CD14-positive monocyte (primary cell): ENCODE measurements at regions not wholly inside any gene's neighbourhood (a gene's known extent, or its start where the extent isn't known, plus 50 kb on each side); places are given as distances from the start of the nearest gene placed in this dataset.

Experiments used
- DNase-seq, 3 donors: peaks; one replicate each; pipeline ENCODE4 v3.0.0-alpha.2; 2011 to 2022
- H2AFZ ChIP-seq: 2 replicates; pipeline ENCODE4 v1.6.0; 2012; ENCODE audit warnings: mild to moderate bottlenecking, low read depth, low read length, inconsistent platforms; ENCODE audit not compliant: insufficient read depth, poor library complexity, severe bottlenecking
- H3K27ac ChIP-seq, 2 donors: 1 replicate in 1 of 2; 2 replicates in 1 of 2; pipeline ENCODE4 v1.5.1; 2012 to 2013; ENCODE audit warnings: low read length in 2 of 2, control low read depth in 1 of 2, inconsistent platforms in 1 of 2, low read depth in 1 of 2, mild to moderate bottlenecking in 1 of 2
- H3K27me3 ChIP-seq, 2 donors: one replicate each; pipeline versions ENCODE4 v1.6.0 to v1.6.1; 2011 to 2013; ENCODE audit warnings: low read length in 2 of 2; ENCODE audit not compliant: control insufficient read depth in 2 of 2, insufficient read depth in 2 of 2
- H3K36me3 ChIP-seq, 2 donors: replicated peaks in 1 of 2; 1 replicate in 1 of 2; 2 replicates in 1 of 2; pipeline versions ENCODE4 v1.5.1 to v1.6.1; 2012 to 2013; ENCODE audit warnings: low read length in 2 of 2, control low read depth in 1 of 2, inconsistent platforms in 1 of 2, mild to moderate bottlenecking in 1 of 2; ENCODE audit not compliant: insufficient read depth in 2 of 2, control insufficient read depth in 1 of 2
- H3K4me1 ChIP-seq, 2 donors: 1 replicate in 1 of 2; 2 replicates in 1 of 2; pipeline versions ENCODE4 v1.5.1 to v1.6.1; 2012 to 2013; ENCODE audit warnings: low read length in 2 of 2, control low read depth in 1 of 2, inconsistent platforms in 1 of 2, mild to moderate bottlenecking in 1 of 2, moderate library complexity in 1 of 2; ENCODE audit not compliant: insufficient read depth in 2 of 2, control insufficient read depth in 1 of 2
- H3K4me2 ChIP-seq: replicated peaks from 2 replicates; pipeline ENCODE3; 2012; ENCODE audit warnings: low read length, moderate library complexity, mild to moderate bottlenecking; ENCODE audit not compliant: poor library complexity, severe bottlenecking; ENCODE audit errors: extremely low read depth
- H3K4me3 ChIP-seq, 3 experiments: fragments of 200-600 bp in 1 of 3; sonication (generic) in 1 of 3; replicated peaks in 1 of 3; 1 replicate in 2 of 3; 2 replicates in 1 of 3; pipeline ENCODE4 v1.5.1; 2011 to 2013; ENCODE audit warnings: low read length in 3 of 3, mild to moderate bottlenecking in 3 of 3, control low read depth in 2 of 3, low read depth in 2 of 3, inconsistent platforms in 1 of 3, moderate library complexity in 1 of 3
- H3K79me2 ChIP-seq: 2 replicates; pipeline ENCODE4 v1.6.0; 2012; ENCODE audit warnings: mild to moderate bottlenecking, control low read depth, inconsistent platforms, low read length, moderate library complexity; ENCODE audit not compliant: insufficient read depth
- H3K9ac ChIP-seq: 2 replicates; pipeline ENCODE4 v1.6.0; 2017; ENCODE audit warnings: low read length, mild to moderate bottlenecking; ENCODE audit not compliant: insufficient read depth, poor library complexity, severe bottlenecking
- H3K9me3 ChIP-seq, 2 donors: replicated peaks in 1 of 2; 1 replicate in 1 of 2; 2 replicates in 1 of 2; pipeline versions ENCODE4 v1.5.1 to v1.6.1; 2012 to 2013; ENCODE audit warnings: low read length in 2 of 2, control low read depth in 1 of 2; ENCODE audit not compliant: control insufficient read depth in 1 of 2, insufficient read depth in 1 of 2
- H4K20me1 ChIP-seq: 2 replicates; pipeline ENCODE4 v1.6.0; 2012; ENCODE audit warnings: mild to moderate bottlenecking, low read length, control low read depth, moderate library complexity; ENCODE audit not compliant: insufficient read depth
- H3K27ac Mint-ChIP-seq, 7 donors: one replicate each; pipeline ENCODE4 v1.8.0; 2020; ENCODE audit warnings: mild to moderate bottlenecking in 7 of 7, mixed read lengths in 7 of 7, moderate library complexity in 6 of 7, inconsistent platforms in 2 of 7
- H3K27me3 Mint-ChIP-seq, 3 donors: one replicate each; pipeline ENCODE4 v1.8.0; 2021 to 2022; ENCODE audit warnings: low read depth in 3 of 3, mild to moderate bottlenecking in 3 of 3, mixed read lengths in 3 of 3, moderate library complexity in 3 of 3, inconsistent platforms in 1 of 3
- H3K36me3 Mint-ChIP-seq, 2 donors: one replicate each; pipeline ENCODE4 v1.8.0; 2020; ENCODE audit warnings: mixed read lengths in 2 of 2, inconsistent platforms in 1 of 2, mild to moderate bottlenecking in 1 of 2
- H3K4me1 Mint-ChIP-seq: one replicate; pipeline ENCODE4 v1.8.0; 2020; ENCODE audit warnings: mild to moderate bottlenecking, mixed read lengths
- H3K4me3 Mint-ChIP-seq, 2 donors: one replicate each; pipeline ENCODE4 v1.8.0; 2020; ENCODE audit warnings: mild to moderate bottlenecking in 2 of 2, mixed read lengths in 2 of 2, moderate library complexity in 1 of 2
- H3K9me3 Mint-ChIP-seq, 7 donors: one replicate each; pipeline ENCODE4 v1.8.0; 2020 to 2022; ENCODE audit warnings: mixed read lengths in 7 of 7, mild to moderate bottlenecking in 6 of 7, moderate library complexity in 6 of 7, inconsistent platforms in 2 of 7
- WGBS: methylation state at CpG from one replicate; pipeline ENCODE4 v1.1.5; 2013; ENCODE audit warnings: missing lambda C conversion rate; ENCODE audit not compliant: insufficient coverage; 5-methylcytosine and 5-hydroxymethylcytosine counted together
- intact Hi-C, 2 donors: fragments of 100-400 bp; cut with micrococcal nuclease; formaldehyde crosslinking; loops; one replicate each; pipeline versions ENCODE4 v1.15.0 to v1.15.1; 2023
- TF ChIP-seq, protein P1 (sequence below): fragments of 200-600 bp; IDR thresholded peaks from one replicate; pipeline ENCODE4 v1.8.0; 2022; ENCODE audit warnings: antibody characterized with exemption, mild to moderate bottlenecking

GRCh38 chr21:39073063-39073462, 110.2 kb downstream of the PSMG1 start:
- WGBS: no CpG with 5 or more reads among the region's 3 CpGs
- intact Hi-C loops: no loop called here
- Histone ChIP-seq H3K27me3 (no peaks in the 10 kb centered on the region), H3K36me3 (no peaks in the 10 kb centered on the region), H3K4me3 (no peak overlapping the region), H3K27ac (no peak overlapping the region), H2AFZ (no peak overlapping the region), H4K20me1 (no peaks in the 10 kb centered on the region), H3K9me3 (peaks cover 0 to 4% of the 10 kb centered on the region in 2 donors), H3K4me1 (peaks cover 6% of the 10 kb centered on the region in 2 donors), H3K79me2 (no peaks in the 10 kb centered on the region), H3K9ac (no peak overlapping the region), H3K4me2 (no peak overlapping the region)
- no peak overlapping the region for H3K4me3 Mint-ChIP-seq
- H3K9me3 Mint-ChIP-seq: peaks cover 7 to 17% (median 11%) of the 10 kb centered on the region in 7 donors
- no peak overlapping the region for H3K27ac Mint-ChIP-seq
- H3K36me3 Mint-ChIP-seq: no peaks in the 10 kb centered on the region
- H3K4me1 Mint-ChIP-seq: peaks cover 7% of the 10 kb centered on the region
- DNase-seq: no peak
- TF ChIP-seq, protein P1, sequence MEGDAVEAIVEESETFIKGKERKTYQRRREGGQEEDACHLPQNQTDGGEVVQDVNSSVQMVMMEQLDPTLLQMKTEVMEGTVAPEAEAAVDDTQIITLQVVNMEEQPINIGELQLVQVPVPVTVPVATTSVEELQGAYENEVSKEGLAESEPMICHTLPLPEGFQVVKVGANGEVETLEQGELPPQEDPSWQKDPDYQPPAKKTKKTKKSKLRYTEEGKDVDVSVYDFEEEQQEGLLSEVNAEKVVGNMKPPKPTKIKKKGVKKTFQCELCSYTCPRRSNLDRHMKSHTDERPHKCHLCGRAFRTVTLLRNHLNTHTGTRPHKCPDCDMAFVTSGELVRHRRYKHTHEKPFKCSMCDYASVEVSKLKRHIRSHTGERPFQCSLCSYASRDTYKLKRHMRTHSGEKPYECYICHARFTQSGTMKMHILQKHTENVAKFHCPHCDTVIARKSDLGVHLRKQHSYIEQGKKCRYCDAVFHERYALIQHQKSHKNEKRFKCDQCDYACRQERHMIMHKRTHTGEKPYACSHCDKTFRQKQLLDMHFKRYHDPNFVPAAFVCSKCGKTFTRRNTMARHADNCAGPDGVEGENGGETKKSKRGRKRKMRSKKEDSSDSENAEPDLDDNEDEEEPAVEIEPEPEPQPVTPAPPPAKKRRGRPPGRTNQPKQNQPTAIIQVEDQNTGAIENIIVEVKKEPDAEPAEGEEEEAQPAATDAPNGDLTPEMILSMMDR: no peak
- peaks cover 0 to 3% (median 1%) of the 10 kb centered on the region in 3 donors for H3K27me3 Mint-ChIP-seq

DNA sequence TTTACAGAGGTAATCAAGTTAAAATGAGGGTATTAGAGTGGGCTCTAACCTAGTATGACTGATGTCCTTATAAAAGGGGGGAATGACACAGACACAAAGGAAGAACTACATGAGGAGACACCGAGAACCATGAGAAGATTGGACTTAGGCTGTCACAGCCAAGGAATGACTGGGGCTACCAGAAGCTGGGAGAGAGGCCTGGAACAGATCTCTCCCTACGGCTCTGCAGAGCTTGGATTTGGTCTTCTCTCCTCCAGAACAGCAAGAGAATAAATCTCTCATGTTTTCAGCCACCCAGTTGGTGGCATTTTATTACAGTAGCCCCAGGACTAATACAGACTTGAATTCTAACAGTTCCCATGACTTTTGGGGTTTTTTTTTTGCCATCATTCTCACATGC, 110.8 kb downstream of the PSMG1 start:
- H3K27ac ChIP-seq: no peak overlapping the region
- no peak for DNase-seq

More for the DNA sequence above, 110.8 kb downstream of the PSMG1 start:
- H3K36me3 Mint-ChIP-seq: no peaks in the 10 kb centered on the region
- no peak overlapping the region for H3K4me3 Mint-ChIP-seq
- H3K79me2 ChIP-seq: no peaks in the 10 kb centered on the region
- no peak overlapping the region for H3K4me3 ChIP-seq
- no peak overlapping the region for H3K4me2 ChIP-seq
- intact Hi-C loops: no loop called here
- H3K27ac Mint-ChIP-seq: no peak overlapping the region
- H3K27me3 ChIP-seq: no peaks in the 10 kb centered on the region
- H3K4me1 Mint-ChIP-seq: peaks cover 2% of the 10 kb centered on the region
- no peaks in the 10 kb centered on the region for H3K36me3 ChIP-seq
- H4K20me1 ChIP-seq: no peaks in the 10 kb centered on the region
- no peak overlapping the region for H3K9ac ChIP-seq
- H2AFZ ChIP-seq: no peak overlapping the region
- 88% methylated on average over 1 of the region's 2 CpGs for WGBS
- peaks cover 0 to 3% (median 1%) of the 10 kb centered on the region in 3 donors for H3K27me3 Mint-ChIP-seq
- TF ChIP-seq, protein P1: no peak
- H3K4me1 ChIP-seq: no peaks in the 10 kb centered on the region
- peaks cover 7 to 17% (median 11%) of the 10 kb centered on the region in 7 donors for H3K9me3 Mint-ChIP-seq
- peaks cover 0 to 4% of the 10 kb centered on the region in 2 donors for H3K9me3 ChIP-seq
